ENCODE measurements at regions not wholly inside any gene's neighbourhood (a gene's known extent, or its start where the extent isn't known, plus 50 kb on each side); places are given as distances from the start of the nearest gene placed in this dataset.

GRCh38 chr3:72311425-72311824 is 526.5 kb upstream of the PROK2 start:
- Histone ChIP-seq H3K23ac (ENCODE audit: insufficient read length) (no peak overlapping the region), H3K4ac (replicated peaks; ENCODE audit: insufficient read length, low read depth, low read length) (no peak overlapping the region), H3K56ac (replicated peaks; ENCODE audit: insufficient read length, low read depth, low read length) (no peak overlapping the region), H3K4me2 (ENCODE audit: insufficient read depth in 1 of 2, low read depth in 2 of 2, low read length in 2 of 2) (no peak overlapping the region), H4K5ac (ENCODE audit: insufficient read length, low read depth, low read length) (no peak overlapping the region), H3K9ac (replicated peaks in 1 of 4; ENCODE audit: extremely low read depth in 1 of 4, low read depth in 3 of 4, low read length in 3 of 4) (no peak overlapping the region), H3K27ac (ENCODE audit: low read depth, low read length) (no peak overlapping the region), H2BK20ac (ENCODE audit: low read length) (no peak overlapping the region), H4K8ac (ENCODE audit: extremely low read depth, insufficient read depth, low read length) (peak overlapping the region; percentile 77; the same call in 1 of the 2 replicates), H3K23me2 (ENCODE audit: low read depth, low read length) (peaks cover 2% of the 10 kb centered on the region; the same call in 1 of the 2 replicates), H3K4me3 (ENCODE audit: extremely low read depth in 1 of 4, insufficient read depth in 2 of 4, low read depth in 3 of 4, low read length in 4 of 4) (no peak overlapping the region), H2BK5ac (ENCODE audit: low read depth, low read length) (no peak overlapping the region), H3K36me3 (ENCODE audit: control insufficient read depth in 2 of 4, insufficient read depth in 4 of 4, low read length in 3 of 4) (no peaks in the 10 kb centered on the region), H4K91ac (replicated peaks; ENCODE audit: insufficient read length, low read length) (no peak overlapping the region), H3K14ac (ENCODE audit: insufficient read length) (no peak overlapping the region), H2AK5ac (ENCODE audit: low read depth, low read length) (no peak overlapping the region), H3K18ac (ENCODE audit: extremely low read depth, low read length) (no peak overlapping the region), H3K79me1 (ENCODE audit: low read depth, low read length) (no peaks in the 10 kb centered on the region), H2BK120ac (replicated peaks; ENCODE audit: low read depth, low read length) (no peak overlapping the region), H4K20me1 (replicated peaks in 1 of 2; ENCODE audit: control insufficient read depth in 1 of 2, insufficient read depth in 2 of 2, low read length in 2 of 2) (no peaks in the 10 kb centered on the region), H2BK12ac (ENCODE audit: low read depth, low read length) (no peak overlapping the region), H2BK15ac (ENCODE audit: low read length) (no peak overlapping the region), H3K4me1 (replicated peaks in 1 of 4; ENCODE audit: control insufficient read depth in 3 of 4, insufficient read depth in 4 of 4, low read length in 3 of 4) (peaks cover 0 to 2% (median 2%) of the 10 kb centered on the region in 4 experiments; a peak in 2 of 7 replicates), H3K9me3 (ENCODE audit: insufficient read depth in 2 of 2, low read depth in 1 of 2, low read length in 1 of 2) (no peaks in the 10 kb centered on the region), H3K79me2 (ENCODE audit: control insufficient read depth in 1 of 2, insufficient read depth in 2 of 2, low read length in 2 of 2) (no peaks in the 10 kb centered on the region), H2AFZ (ENCODE audit: low read length) (no peak overlapping the region), H3K27me3 (replicated peaks in 1 of 4; ENCODE audit: control insufficient read depth in 3 of 4, extremely low read depth in 1 of 4, insufficient read depth in 3 of 4, low read length in 3 of 4) (no peaks in the 10 kb centered on the region)
- DNase-seq (ENCODE audit: low read depth in 1 of 2, low spot score in 2 of 2) (no peak), FAIRE-seq (no peak)
- 90% methylated on average over 7 of the region's 7 CpGs; no CpG with 5 or more reads in 1 of the 2 experiments for WGBS, 2 experiments (ENCODE audit: extremely low coverage in 1 of 2, insufficient coverage in 1 of 2, insufficient read length in 1 of 2, insufficient replicate concordance in 2 of 2, low coverage in 1 of 2, low lambda C conversion rate in 2 of 2, missing lambda C conversion rate in 1 of 2)
- TF ChIP-seq BACH1 (IDR thresholded peaks at IDR 0.05; ENCODE audit: low read length) (no peak), TEAD4 (IDR thresholded peaks at IDR 0.05; ENCODE audit: low read depth, low read length) (no peak), SAP30 (IDR thresholded peaks at IDR 0.05; ENCODE audit: insufficient read depth, insufficient replicate concordance, low read length) (no peak), KDM1A (IDR thresholded peaks at IDR 0.05; ENCODE audit: borderline replicate concordance, low read length) (no peak), ASH2L (IDR thresholded peaks at IDR 0.05; ENCODE audit: low read length) (no peak), KDM4A (IDR thresholded peaks at IDR 0.05; ENCODE audit: low read depth, low read length, severe bottlenecking) (no peak), SIN3A (conservative IDR thresholded peaks at IDR 0.05 in 1 of 2, IDR thresholded peaks at IDR 0.05 in 1 of 2; ENCODE audit: low read depth in 1 of 2, low read length in 2 of 2) (no peak), MAX (IDR thresholded peaks at IDR 0.05) (no peak), PHF8 (conservative IDR thresholded peaks at IDR 0.05; ENCODE audit: low read depth, low read length) (no peak)
- POLR2A ChIA-PET (ENCODE audit: partially characterized antibody) = no interaction called here
- CTCF ChIA-PET (ENCODE audit: partially characterized antibody) = no interaction called here

Data from H1 (cell line).